ENCODE measurements at regions not wholly inside any gene's neighbourhood (a gene's known extent, or its start where the extent isn't known, plus 50 kb on each side); places are given as distances from the start of the nearest gene placed in this dataset.

DNA sequence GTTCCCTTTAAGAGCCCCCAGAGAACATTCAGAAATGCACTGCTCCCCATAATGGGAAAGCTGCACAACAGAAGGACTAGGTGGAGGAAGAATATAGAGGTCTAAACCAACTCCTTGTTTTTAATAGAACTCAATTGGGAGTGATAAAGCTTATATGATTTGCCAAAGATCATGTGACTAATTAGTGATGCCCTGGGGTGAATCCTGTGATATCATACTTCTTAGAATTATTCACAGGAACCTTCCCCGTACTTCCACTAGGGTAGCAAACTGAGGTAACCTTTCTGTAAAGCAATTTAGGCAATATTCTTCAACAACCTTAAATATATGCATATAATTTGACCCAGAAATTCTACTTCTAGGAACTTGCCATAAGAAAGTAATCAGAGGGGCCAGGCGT is 84.4 kb downstream of the TFAP2A start:
- TF ChIP-seq, protein P1, sequence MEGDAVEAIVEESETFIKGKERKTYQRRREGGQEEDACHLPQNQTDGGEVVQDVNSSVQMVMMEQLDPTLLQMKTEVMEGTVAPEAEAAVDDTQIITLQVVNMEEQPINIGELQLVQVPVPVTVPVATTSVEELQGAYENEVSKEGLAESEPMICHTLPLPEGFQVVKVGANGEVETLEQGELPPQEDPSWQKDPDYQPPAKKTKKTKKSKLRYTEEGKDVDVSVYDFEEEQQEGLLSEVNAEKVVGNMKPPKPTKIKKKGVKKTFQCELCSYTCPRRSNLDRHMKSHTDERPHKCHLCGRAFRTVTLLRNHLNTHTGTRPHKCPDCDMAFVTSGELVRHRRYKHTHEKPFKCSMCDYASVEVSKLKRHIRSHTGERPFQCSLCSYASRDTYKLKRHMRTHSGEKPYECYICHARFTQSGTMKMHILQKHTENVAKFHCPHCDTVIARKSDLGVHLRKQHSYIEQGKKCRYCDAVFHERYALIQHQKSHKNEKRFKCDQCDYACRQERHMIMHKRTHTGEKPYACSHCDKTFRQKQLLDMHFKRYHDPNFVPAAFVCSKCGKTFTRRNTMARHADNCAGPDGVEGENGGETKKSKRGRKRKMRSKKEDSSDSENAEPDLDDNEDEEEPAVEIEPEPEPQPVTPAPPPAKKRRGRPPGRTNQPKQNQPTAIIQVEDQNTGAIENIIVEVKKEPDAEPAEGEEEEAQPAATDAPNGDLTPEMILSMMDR (conservative IDR thresholded peaks at IDR 0.05; ENCODE audit: low read depth, low read length) = no peak
- no peak for TF ChIP-seq EZH2phosphoT487 (IDR thresholded peaks at IDR 0.05; ENCODE audit: borderline replicate concordance, low read length)
- no peak for TF ChIP-seq EZH2 (IDR thresholded peaks at IDR 0.05; ENCODE audit: low read length, unreplicated experiment)

All from PC-3 (cell line).